Esophagus muscularis mucosa (tissue), 4 donors: ENCODE measurements at regions not wholly inside any gene's neighbourhood (a gene's known extent, or its start where the extent isn't known, plus 50 kb on each side); places are given as distances from the start of the nearest gene placed in this dataset.

ENCODE experiments used
- DNase-seq: peaks from one replicate; pipeline ENCODE4 v3.0.0-alpha.2; 2017; ENCODE audit errors: extremely low spot score
- H3K27ac ChIP-seq, 4 donors: fragments of 200-600 bp; sonication (generic); replicated peaks in 1 of 4; 1 replicate in 3 of 4; 2 replicates in 1 of 4; pipeline ENCODE4 v1.5.1; 2016 to 2019; ENCODE audit warnings: mild to moderate bottlenecking in 1 of 4
- H3K27me3 ChIP-seq, 4 donors: fragments of 200-600 bp; sonication (generic); one replicate each; pipeline versions ENCODE4 v1.5.1 to v1.6.0; 2016 to 2019
- H3K36me3 ChIP-seq, 4 donors: fragments of 200-600 bp; sonication (generic); one replicate each; pipeline ENCODE4 v1.5.1; 2016 to 2019
- H3K4me1 ChIP-seq, 4 donors: fragments of 200-600 bp; sonication (generic); one replicate each; pipeline ENCODE4 v1.5.1; 2016 to 2019
- H3K4me3 ChIP-seq, 4 donors: fragments of 200-600 bp; sonication (generic); 1 replicate in 2 of 4; 2 replicates in 2 of 4; pipeline ENCODE4 v1.5.1; 2016 to 2019; ENCODE audit warnings: mild to moderate bottlenecking in 4 of 4, moderate library complexity in 1 of 4
- H3K9me3 ChIP-seq, 4 donors: fragments of 200-600 bp; sonication (generic); 1 replicate in 3 of 4; 2 replicates in 1 of 4; pipeline ENCODE4 v1.5.1; 2016 to 2019
- CTCF ChIP-seq, 3 experiments: fragments of 200-600 bp in 2 of 3; fragments of 450-650 bp in 1 of 3; sonication (generic) in 2 of 3; IDR thresholded peaks; one replicate each; pipeline ENCODE4 v1.5.1; 2017 to 2019; ENCODE audit warnings: antibody characterized with exemption in 3 of 3, mild to moderate bottlenecking in 2 of 3, moderate library complexity in 1 of 3
- EP300 ChIP-seq: sonication (generic); formaldehyde crosslinking; IDR thresholded peaks from one replicate; pipeline ENCODE4 v1.6.1; 2017; ENCODE audit warnings: antibody characterized with exemption
- POLR2A ChIP-seq: fragments of 450-650 bp; IDR thresholded peaks from one replicate; pipeline ENCODE4 v1.6.1; 2017; ENCODE audit warnings: antibody characterized with exemption, moderate library complexity, mild to moderate bottlenecking, low read depth
- POLR2AphosphoS5 ChIP-seq, 2 donors: sonication (generic); formaldehyde crosslinking; IDR thresholded peaks; one replicate each; pipeline ENCODE4 v1.6.1; 2017; ENCODE audit warnings: antibody characterized with exemption in 2 of 2
- WGBS: methylation state at CpG from one replicate; pipeline ENCODE4 v1.1.5; 2018; 5-methylcytosine and 5-hydroxymethylcytosine counted together
- intact Hi-C: fragments of 100-400 bp; cut with DNase I; formaldehyde crosslinking; loops from one replicate; pipeline ENCODE4 v1.15.1; 2023

- Histone ChIP-seq H3K4me3 (no peak overlapping the region), H3K27ac (no peak overlapping the region), H3K36me3 (no peaks in the 10 kb centered on the region), H3K27me3 (no peaks in the 10 kb centered on the region), H3K4me1 (peaks cover 0 to 7% (median 3%) of the 10 kb centered on the region in 4 donors), H3K9me3 (no peaks in the 10 kb centered on the region)
- TF ChIP-seq CTCF (IDR thresholded peaks at IDR 0.05) = no peak
- no peak for TF ChIP-seq POLR2AphosphoS5 (IDR thresholded peaks at IDR 0.05)
- no peak for DNase-seq
- WGBS = 87% methylated on average over 5 of the region's 5 CpGs
- intact Hi-C loops = no loop called here
Measured at GRCh38 chr15:47876986-47877385, 159.7 kb downstream of the SEMA6D start.

GRCh38 chr15:47877836-47878235, 160.5 kb downstream of the SEMA6D start:
- Histone ChIP-seq H3K9me3 (no peaks in the 10 kb centered on the region), H3K4me1 (peaks cover 0 to 7% (median 0%) of the 10 kb centered on the region in 4 donors), H3K36me3 (no peaks in the 10 kb centered on the region), H3K27me3 (no peaks in the 10 kb centered on the region), H3K4me3 (no peak overlapping the region), H3K27ac (no peak overlapping the region)
- 85% methylated on average over 5 of the region's 5 CpGs for WGBS
- TF ChIP-seq EP300 = no peak
- no peak for TF ChIP-seq POLR2AphosphoS5 (IDR thresholded peaks at IDR 0.05)
- no peak for TF ChIP-seq POLR2A
- no peak for TF ChIP-seq CTCF (IDR thresholded peaks at IDR 0.05)
- intact Hi-C loops = no loop called here
- no peak for DNase-seq

DNA sequence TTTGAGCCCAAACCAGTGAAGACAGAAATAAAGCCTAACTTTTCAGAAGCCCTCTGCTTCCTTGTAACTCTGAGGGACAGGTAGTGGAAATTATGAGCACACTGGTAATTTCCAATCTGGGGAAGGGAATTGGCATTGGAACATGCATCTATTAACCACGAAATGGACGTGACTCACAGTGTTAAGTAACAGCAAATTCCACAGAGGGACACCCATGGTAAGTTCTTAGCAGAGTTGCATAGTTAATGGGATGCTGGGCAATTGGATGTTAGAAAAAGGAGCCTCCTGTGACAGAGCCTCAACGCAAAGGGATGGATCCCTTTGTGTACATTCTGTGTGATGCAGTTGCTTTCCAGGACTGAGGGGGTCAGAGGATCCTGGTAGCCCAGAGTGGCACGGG, 168.6 kb downstream of the SEMA6D start:
- no peak overlapping the region for H3K27ac ChIP-seq
- no peak overlapping the region for H3K4me3 ChIP-seq
- H3K36me3 ChIP-seq = no peaks in the 10 kb centered on the region
- DNase-seq = no peak
- WGBS = 63% methylated on average over 4 of the region's 4 CpGs
- intact Hi-C loops = no loop called here
- H3K27me3 ChIP-seq = peaks cover 0 to 3% (median 0%) of the 10 kb centered on the region in 4 donors
- H3K9me3 ChIP-seq = no peaks in the 10 kb centered on the region
- TF ChIP-seq POLR2A = no peak
- TF ChIP-seq CTCF (IDR thresholded peaks at IDR 0.05) = no peak
- TF ChIP-seq POLR2AphosphoS5 (IDR thresholded peaks at IDR 0.05) = no peak
- no peak for TF ChIP-seq EP300
- no peaks in the 10 kb centered on the region for H3K4me1 ChIP-seq

DNA sequence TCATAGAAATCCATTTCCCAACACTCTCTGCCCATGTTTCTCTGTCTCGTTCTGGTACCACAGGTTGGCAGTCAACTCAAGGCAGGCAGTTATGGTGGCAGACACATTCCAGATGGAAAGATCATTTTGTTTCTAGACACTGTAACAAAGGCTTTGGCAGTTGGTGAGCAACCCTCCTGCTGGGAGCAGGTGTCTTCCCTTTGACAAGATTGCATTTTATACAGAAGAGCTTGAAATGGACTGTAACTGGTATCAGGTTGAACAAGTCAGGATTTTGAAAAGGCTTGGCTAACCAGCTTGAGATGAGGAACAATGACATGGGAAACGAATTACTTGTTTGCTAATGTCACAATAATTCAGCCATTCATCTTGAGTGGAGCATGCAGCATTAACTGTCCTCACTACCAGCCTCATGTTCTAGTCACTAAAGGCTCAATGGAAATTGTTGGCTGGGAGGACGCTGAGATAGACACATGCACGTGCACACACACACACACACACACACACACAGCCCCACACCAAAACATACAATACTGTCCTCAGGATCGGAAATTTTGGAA, 170.0 kb downstream of the SEMA6D start:
- Histone ChIP-seq H3K4me1 (no peaks in the 10 kb centered on the region), H3K4me3 (no peak overlapping the region), H3K27ac (no peak overlapping the region), H3K9me3 (no peaks in the 10 kb centered on the region), H3K36me3 (no peaks in the 10 kb centered on the region), H3K27me3 (peaks cover 0 to 3% (median 0%) of the 10 kb centered on the region in 4 donors)
- WGBS = 83% methylated on average over 5 of the region's 5 CpGs
- TF ChIP-seq POLR2AphosphoS5 (IDR thresholded peaks at IDR 0.05) (no peak), CTCF (IDR thresholded peaks at IDR 0.05) (no peak), POLR2A (no peak), EP300 (no peak)
- intact Hi-C loops = no loop called here
- DNase-seq = no peak

- H3K27ac ChIP-seq = no peak overlapping the region
- no peaks in the 10 kb centered on the region for H3K4me1 ChIP-seq
- TF ChIP-seq POLR2AphosphoS5 (IDR thresholded peaks at IDR 0.05) = no peak
- no peak for TF ChIP-seq POLR2A
- no peak for TF ChIP-seq EP300
- TF ChIP-seq CTCF (IDR thresholded peaks at IDR 0.05) = no peak
- H3K36me3 ChIP-seq = no peaks in the 10 kb centered on the region
- H3K4me3 ChIP-seq = no peak overlapping the region
- peaks cover 0 to 3% (median 0%) of the 10 kb centered on the region in 4 donors for H3K27me3 ChIP-seq
- H3K9me3 ChIP-seq = no peaks in the 10 kb centered on the region
- 79% methylated on average over 2 of the region's 2 CpGs for WGBS
- intact Hi-C loops = no loop called here
- no peak for DNase-seq
Measured at GRCh38 chr15:47888385-47889100, 171.2 kb downstream of the SEMA6D start.
